GM23248 (cell line): ENCODE measurements at regions not wholly inside any gene's neighbourhood (a gene's known extent, or its start where the extent isn't known, plus 50 kb on each side); places are given as distances from the start of the nearest gene placed in this dataset.
"Not testable (repeated sequence)": the region's sequence is repeated elsewhere in the genome, so short reads cannot be mapped to it uniquely, and the experiment has no call there.

Experiments
- DNase-seq: peaks from one replicate; pipeline ENCODE4 v3.0.0-alpha.2; 2015
- H2AFZ ChIP-seq: fragments of 200-600 bp; sonication (generic); 2 replicates; pipeline ENCODE4 v1.6.1; 2016; ENCODE audit warnings: antibody characterized with exemption
- H3F3A ChIP-seq: fragments of 200-600 bp; sonication (generic); 2 replicates; pipeline ENCODE4 v1.6.1; 2016; ENCODE audit warnings: mild to moderate bottlenecking, antibody characterized with exemption, mixed run types; ENCODE audit not compliant: insufficient read depth
- H3K27ac ChIP-seq: fragments of 200-600 bp; sonication (generic); 2 replicates; pipeline ENCODE4 v1.5.1; 2016; ENCODE audit warnings: mild to moderate bottlenecking
- H3K27me3 ChIP-seq: fragments of 200-600 bp; sonication (generic); replicated peaks from 2 replicates; pipeline ENCODE4 v1.6.1; 2016; ENCODE audit warnings: mild to moderate bottlenecking; ENCODE audit not compliant: insufficient read depth
- H3K36me3 ChIP-seq: fragments of 200-600 bp; sonication (generic); 2 replicates; pipeline ENCODE4 v1.6.1; 2016; ENCODE audit warnings: low read depth, mild to moderate bottlenecking
- H3K4me1 ChIP-seq: fragments of 200-600 bp; sonication (generic); 2 replicates; pipeline ENCODE4 v1.6.1; 2016; ENCODE audit warnings: mild to moderate bottlenecking; ENCODE audit not compliant: insufficient read depth
- H3K4me2 ChIP-seq: fragments of 200-600 bp; sonication (generic); one replicate; pipeline ENCODE4 v1.6.1; 2016; ENCODE audit warnings: mild to moderate bottlenecking; ENCODE audit not compliant: unreplicated experiment
- H3K4me3 ChIP-seq: fragments of 200-600 bp; sonication (generic); 2 replicates; pipeline ENCODE4 v1.5.1; 2016; ENCODE audit warnings: mild to moderate bottlenecking
- H3K79me2 ChIP-seq: fragments of 200-600 bp; sonication (generic); 2 replicates; pipeline ENCODE4 v1.6.1; 2016; ENCODE audit warnings: mild to moderate bottlenecking; ENCODE audit not compliant: insufficient read depth
- H3K9ac ChIP-seq: fragments of 200-600 bp; sonication (generic); 2 replicates; pipeline ENCODE4 v1.6.1; 2016; ENCODE audit warnings: mild to moderate bottlenecking
- H3K9me2 ChIP-seq: fragments of 200-600 bp; sonication (generic); 2 replicates; pipeline ENCODE4 v1.6.1; 2016; ENCODE audit warnings: mixed run types, mild to moderate bottlenecking, moderate library complexity; ENCODE audit not compliant: insufficient read depth
- H3K9me3 ChIP-seq: fragments of 200-600 bp; sonication (generic); one replicate; pipeline ENCODE4 v1.6.1; 2017; ENCODE audit warnings: low read depth
- H4K20me1 ChIP-seq: fragments of 200-600 bp; sonication (generic); 2 replicates; pipeline ENCODE4 v1.6.0; 2016; ENCODE audit not compliant: insufficient read depth
- EZH2 ChIP-seq: fragments of 200-600 bp; sonication (generic); IDR thresholded peaks from 2 replicates; pipeline ENCODE4 v1.6.1; 2018; ENCODE audit warnings: antibody characterized with exemption, mild to moderate bottlenecking; ENCODE audit not compliant: insufficient read depth, poor library complexity, severe bottlenecking
- EZH2phosphoT487 ChIP-seq: fragments of 200-600 bp; sonication (generic); IDR thresholded peaks from 2 replicates; pipeline ENCODE4 v1.6.1; 2018; ENCODE audit warnings: antibody characterized with exemption, moderate library complexity, mild to moderate bottlenecking, low read depth; ENCODE audit not compliant: insufficient read depth
- WGBS, 2 experiments: methylation state at CpG; one replicate each; pipeline ENCODE4 v1.1.6; 2015 to 2017; ENCODE audit warnings: low lambda C conversion rate in 2 of 2, low coverage in 1 of 2; ENCODE audit errors: missing lambda C conversion rate in 2 of 2; 5-methylcytosine and 5-hydroxymethylcytosine counted together
- in situ Hi-C: fragments of 300-500 bp; cut with MboI; formaldehyde crosslinking; loops from 2 replicates; pipeline ENCODE4 v1.15.0; 2020

GRCh38 chr5:12614608-12615007 is 710.4 kb upstream of the CTNND2 start:
- 0 to 10% methylated on average over 1 of the region's 1 CpG for WGBS, 2 experiments
- no peak overlapping the region for H3K9ac ChIP-seq
- H2AFZ ChIP-seq, result no peak overlapping the region
- H3K27me3 ChIP-seq, result no peaks in the 10 kb centered on the region
- in situ Hi-C loops, result no loop called here
- TF ChIP-seq EZH2phosphoT487, result no peak
- TF ChIP-seq EZH2, result no peak
- no peaks in the 10 kb centered on the region for H3F3A ChIP-seq
- no peak overlapping the region for H3K4me3 ChIP-seq
- H3K27ac ChIP-seq, result no peak overlapping the region
- no peak for DNase-seq
- no peaks in the 10 kb centered on the region for H3K4me1 ChIP-seq
- no peaks in the 10 kb centered on the region for H3K79me2 ChIP-seq
- H3K9me2 ChIP-seq, result no peaks in the 10 kb centered on the region
- no peaks in the 10 kb centered on the region for H3K36me3 ChIP-seq
- H3K4me2 ChIP-seq, result no peak overlapping the region
- no peaks in the 10 kb centered on the region for H4K20me1 ChIP-seq
- no peaks in the 10 kb centered on the region for H3K9me3 ChIP-seq

GRCh38 chr5:12611132-12611531 is 706.9 kb upstream of the CTNND2 start:
- H3K27me3 ChIP-seq, result no peaks in the 10 kb centered on the region
- H3K9ac ChIP-seq, result no peak overlapping the region
- H3K9me2 ChIP-seq, result no peaks in the 10 kb centered on the region
- no peak for DNase-seq
- in situ Hi-C loops, result no loop called here
- no peaks in the 10 kb centered on the region for H3F3A ChIP-seq
- no peak overlapping the region for H3K27ac ChIP-seq
- TF ChIP-seq EZH2 (no peak), EZH2phosphoT487 (no peak)
- no peaks in the 10 kb centered on the region for H4K20me1 ChIP-seq
- no peak overlapping the region for H3K4me2 ChIP-seq
- H3K9me3 ChIP-seq, result no peaks in the 10 kb centered on the region
- no peak overlapping the region for H2AFZ ChIP-seq
- H3K4me3 ChIP-seq, result no peak overlapping the region
- H3K36me3 ChIP-seq, result no peaks in the 10 kb centered on the region
- no peaks in the 10 kb centered on the region for H3K4me1 ChIP-seq
- H3K79me2 ChIP-seq, result no peaks in the 10 kb centered on the region

- in situ Hi-C loops, H4K20me1 ChIP-seq, H3K4me2 ChIP-seq, H3K27me3 ChIP-seq, H3K9me2 ChIP-seq, H3F3A ChIP-seq, H3K27ac ChIP-seq, H3K9ac ChIP-seq, DNase-seq, H3K36me3 ChIP-seq, H3K9me3 ChIP-seq, H3K79me2 ChIP-seq, H2AFZ ChIP-seq, H3K4me1 ChIP-seq, H3K4me3 ChIP-seq: not testable (repeated sequence)
- 12 to 13% methylated on average over 2 of the region's 2 CpGs for WGBS, 2 experiments
Measured at GRCh38 chr5:12607817-12608216, 703.6 kb upstream of the CTNND2 start.

GRCh38 chr5:12592228-12592627 is 688.0 kb upstream of the CTNND2 start:
- Histone ChIP-seq H4K20me1 (no peaks in the 10 kb centered on the region), H3K4me2 (no peak overlapping the region), H3K27me3 (no peaks in the 10 kb centered on the region), H3K36me3 (no peaks in the 10 kb centered on the region), H3K9ac (no peak overlapping the region), H3K79me2 (no peaks in the 10 kb centered on the region), H3K4me3 (no peak overlapping the region), H3F3A (no peaks in the 10 kb centered on the region), H3K9me3 (no peaks in the 10 kb centered on the region), H3K27ac (no peak overlapping the region), H3K9me2 (no peaks in the 10 kb centered on the region), H3K4me1 (no peaks in the 10 kb centered on the region), H2AFZ (no peak overlapping the region)
- no peak for TF ChIP-seq EZH2
- no peak for TF ChIP-seq EZH2phosphoT487
- WGBS, 2 experiments, result 45 to 46% methylated on average over 3 of the region's 3 CpGs
- in situ Hi-C loops, result no loop called here
- no peak for DNase-seq

GRCh38 chr5:12586406-12586805 is 682.2 kb upstream of the CTNND2 start:
- H3K9me2 ChIP-seq, result no peaks in the 10 kb centered on the region
- no peaks in the 10 kb centered on the region for H3K79me2 ChIP-seq
- no peak overlapping the region for H3K9ac ChIP-seq
- in situ Hi-C loops, result no loop called here
- H3K27ac ChIP-seq, result no peak overlapping the region
- H3K27me3 ChIP-seq, result no peaks in the 10 kb centered on the region
- no peak for TF ChIP-seq EZH2
- TF ChIP-seq EZH2phosphoT487, result no peak
- H4K20me1 ChIP-seq, result no peaks in the 10 kb centered on the region
- no peak overlapping the region for H2AFZ ChIP-seq
- no peaks in the 10 kb centered on the region for H3K9me3 ChIP-seq
- H3K4me3 ChIP-seq, result no peak overlapping the region
- H3K4me2 ChIP-seq, result no peak overlapping the region
- H3K36me3 ChIP-seq, result no peaks in the 10 kb centered on the region
- no peak for DNase-seq
- no peaks in the 10 kb centered on the region for H3F3A ChIP-seq
- no peaks in the 10 kb centered on the region for H3K4me1 ChIP-seq

- H3F3A ChIP-seq, DNase-seq, H3K79me2 ChIP-seq, H3K4me1 ChIP-seq, H2AFZ ChIP-seq, H3K9ac ChIP-seq, H3K27me3 ChIP-seq, H3K36me3 ChIP-seq, in situ Hi-C loops, H3K4me3 ChIP-seq, H3K9me2 ChIP-seq, H3K4me2 ChIP-seq, H4K20me1 ChIP-seq, H3K27ac ChIP-seq, H3K9me3 ChIP-seq: not testable (repeated sequence)
- 48 to 51% methylated on average over 12 to 13 of the region's 13 CpGs for WGBS, 2 experiments
Measured at GRCh38 chr5:12578803-12579202, 674.6 kb upstream of the CTNND2 start.

- H3K27ac ChIP-seq, H3K9ac ChIP-seq, H3K27me3 ChIP-seq, H3F3A ChIP-seq, H2AFZ ChIP-seq, H3K79me2 ChIP-seq, H3K9me2 ChIP-seq, DNase-seq, H3K4me2 ChIP-seq, H4K20me1 ChIP-seq, H3K4me3 ChIP-seq, H3K9me3 ChIP-seq, H3K36me3 ChIP-seq, H3K4me1 ChIP-seq, in situ Hi-C loops: not testable (repeated sequence)
- 30 to 45% methylated on average over 1 of the region's 1 CpG for WGBS, 2 experiments
Measured at GRCh38 chr5:12576953-12577352, 672.7 kb upstream of the CTNND2 start.
